NOMO-1 (cell line): ENCODE measurements at regions not wholly inside any gene's neighbourhood (a gene's known extent, or its start where the extent isn't known, plus 50 kb on each side); places are given as distances from the start of the nearest gene placed in this dataset.
A peak's percentile ranks its signal among the peaks of the same experiment; 100 is the strongest.

Source experiments
- DNase-seq, 2 experiments: peaks; one replicate each; lab custom pipeline; 2025; ENCODE audit not compliant: unreplicated experiment in 2 of 2; lab: John Stamatoyannopoulos, UW

DNA sequence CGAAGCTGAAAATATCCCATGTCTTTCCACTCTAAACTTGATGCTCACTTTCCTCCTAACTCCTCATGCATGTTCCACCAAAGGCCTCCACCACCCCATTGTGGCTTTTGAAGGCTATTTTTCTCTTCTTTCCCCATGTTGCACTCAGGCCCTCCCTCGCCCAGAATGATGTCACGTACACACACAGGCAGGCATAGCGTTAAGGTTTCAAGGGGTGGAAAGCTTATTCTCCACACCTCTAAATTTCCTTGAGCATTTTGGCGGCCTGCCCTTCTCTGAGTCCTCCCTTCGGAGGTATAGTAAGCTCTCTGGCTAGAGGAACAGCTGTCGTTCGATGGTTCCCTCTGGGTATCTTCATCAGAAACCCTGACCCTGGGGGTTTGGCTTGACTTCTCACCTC, 673.5 kb downstream of the ACTL7B start:
- no peak for DNase-seq

GRCh38 chr9:108181441-108181840, 674.3 kb downstream of the ACTL7B start:
- no peak for DNase-seq

GRCh38 chr9:108180541-108180940, 675.2 kb downstream of the ACTL7B start:
- DNase-seq = no peak

GRCh38 chr9:108178318-108178717, 677.5 kb downstream of the ACTL7B start:
- no peak for DNase-seq

DNA sequence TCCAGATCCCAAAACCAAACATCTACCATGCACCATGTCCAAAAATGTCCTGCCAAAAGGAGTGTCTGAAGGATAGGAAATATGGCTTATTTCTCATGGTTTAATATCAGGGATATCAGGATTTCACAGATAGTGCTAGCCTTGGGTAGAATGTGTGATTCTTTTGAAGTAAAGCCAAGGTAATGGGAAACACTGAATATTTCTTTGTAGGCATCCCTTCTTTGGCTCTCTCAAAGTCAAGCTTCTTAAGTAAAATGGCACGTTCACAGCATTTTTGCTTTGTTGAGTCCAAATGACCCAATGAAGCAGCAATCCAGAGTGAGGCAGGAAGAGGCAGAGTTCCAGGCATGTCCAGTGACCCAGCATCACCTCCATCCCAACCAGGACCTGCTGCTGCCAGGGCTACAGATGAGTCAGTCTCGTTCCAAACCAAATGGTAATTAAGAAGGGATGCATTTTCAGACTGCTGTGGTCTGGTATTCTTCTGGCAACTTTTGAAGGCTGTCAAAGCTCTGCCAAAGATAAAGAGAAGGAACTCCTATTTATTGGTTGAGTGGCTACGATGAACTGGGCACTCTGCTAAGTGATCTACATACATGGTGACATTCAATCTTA, 678.8 kb upstream of the KLF4 start:
- DNase-seq = no peak

DNA sequence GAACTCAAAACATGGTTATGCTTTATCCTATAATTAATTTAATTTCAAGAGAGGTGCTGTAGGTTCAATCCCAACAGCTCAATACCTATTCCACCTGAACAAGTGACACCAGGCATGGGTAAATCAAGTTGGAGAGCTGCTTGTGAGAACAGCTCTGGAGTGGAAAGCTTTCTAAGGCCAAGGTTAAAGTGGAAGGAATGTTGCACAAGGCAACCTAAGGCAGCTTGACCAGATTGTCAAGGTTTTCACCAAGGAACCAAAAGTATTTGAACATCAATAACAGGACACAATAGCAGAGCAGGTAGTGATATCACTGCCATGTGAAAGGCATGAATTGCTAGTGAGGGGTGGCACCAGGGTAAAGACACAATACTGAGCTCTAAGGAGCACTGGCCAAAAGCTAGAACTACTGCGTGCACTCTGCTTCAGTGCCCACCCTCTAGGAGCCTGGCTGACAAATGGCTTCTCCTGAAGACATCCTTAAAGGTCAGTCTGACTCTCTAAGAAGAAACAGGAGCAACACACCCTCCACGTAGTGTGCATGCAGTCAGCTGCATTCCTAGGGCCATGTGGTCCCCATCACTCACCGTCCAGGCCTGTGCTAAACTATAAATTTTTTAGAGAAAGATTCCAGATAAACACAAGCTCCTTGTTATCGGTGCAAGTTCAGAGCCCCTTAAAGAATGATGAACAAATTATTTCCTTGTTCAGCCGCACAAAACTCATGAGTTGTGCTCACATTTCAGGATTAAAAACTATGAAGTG, 677.7 kb upstream of the KLF4 start:
- DNase-seq = no peak

- no peak for DNase-seq
These were observed 677.0 kb upstream of the KLF4 start for GRCh38 chr9:108166519-108166918.

GRCh38 chr9:108163321-108164005, 673.9 kb upstream of the KLF4 start:
- no peak for DNase-seq

- DNase-seq = no peak
These were observed 673.1 kb upstream of the KLF4 start for GRCh38 chr9:108162664-108163063.

GRCh38 chr9:108161503-108161902, 671.9 kb upstream of the KLF4 start:
- no peak for DNase-seq

DNA sequence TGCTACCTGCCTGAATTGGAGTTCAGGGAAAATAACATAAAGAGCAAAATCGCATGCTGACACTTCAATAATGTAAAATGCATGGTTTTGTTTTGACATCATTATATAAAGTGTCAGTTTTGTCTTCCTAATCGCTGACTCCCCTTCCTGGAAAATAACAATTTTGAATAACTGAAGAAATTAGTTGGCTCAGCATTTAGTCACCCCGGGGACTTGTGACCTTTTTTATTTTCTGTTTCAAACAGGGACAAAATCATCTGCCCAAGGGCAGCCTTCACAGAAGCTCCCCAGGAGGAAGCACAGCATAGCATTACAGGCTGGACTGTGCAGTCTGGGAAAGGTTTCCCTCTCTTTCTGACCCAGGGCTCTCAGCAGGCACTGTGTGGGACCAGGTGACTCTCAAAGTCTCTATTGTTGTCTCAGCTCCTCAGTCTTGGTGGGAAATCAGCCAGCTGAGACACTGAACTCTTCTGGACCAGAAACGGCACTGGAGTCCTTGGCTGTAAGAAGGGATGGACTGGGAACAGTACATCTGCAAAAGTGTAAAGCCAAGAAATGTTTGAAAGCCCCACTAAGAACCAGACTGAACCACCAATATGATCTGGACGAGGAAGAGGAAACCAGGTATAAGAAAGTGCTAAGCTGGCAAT, 671.3 kb upstream of the KLF4 start:
- no peak for DNase-seq

DNA sequence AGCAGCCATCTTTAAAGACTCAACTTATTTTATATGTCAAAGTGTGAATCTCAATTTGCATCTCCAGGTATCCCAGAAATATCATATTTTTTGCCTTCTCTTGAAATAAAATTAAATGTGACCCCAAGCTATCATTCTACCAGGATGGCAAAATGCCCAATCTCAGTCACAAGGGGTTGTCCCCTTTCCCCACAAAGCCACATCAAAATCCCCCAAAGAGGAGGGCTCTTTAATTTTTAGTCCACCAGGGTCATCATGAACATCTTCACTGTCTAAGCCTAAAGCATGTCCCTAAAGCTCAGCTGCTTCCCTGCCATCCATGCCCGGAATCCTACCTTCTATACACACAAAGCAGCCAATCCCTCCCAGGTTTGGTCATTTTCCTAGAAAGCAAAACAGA, 670.5 kb upstream of the KLF4 start:
- no peak for DNase-seq

DNA sequence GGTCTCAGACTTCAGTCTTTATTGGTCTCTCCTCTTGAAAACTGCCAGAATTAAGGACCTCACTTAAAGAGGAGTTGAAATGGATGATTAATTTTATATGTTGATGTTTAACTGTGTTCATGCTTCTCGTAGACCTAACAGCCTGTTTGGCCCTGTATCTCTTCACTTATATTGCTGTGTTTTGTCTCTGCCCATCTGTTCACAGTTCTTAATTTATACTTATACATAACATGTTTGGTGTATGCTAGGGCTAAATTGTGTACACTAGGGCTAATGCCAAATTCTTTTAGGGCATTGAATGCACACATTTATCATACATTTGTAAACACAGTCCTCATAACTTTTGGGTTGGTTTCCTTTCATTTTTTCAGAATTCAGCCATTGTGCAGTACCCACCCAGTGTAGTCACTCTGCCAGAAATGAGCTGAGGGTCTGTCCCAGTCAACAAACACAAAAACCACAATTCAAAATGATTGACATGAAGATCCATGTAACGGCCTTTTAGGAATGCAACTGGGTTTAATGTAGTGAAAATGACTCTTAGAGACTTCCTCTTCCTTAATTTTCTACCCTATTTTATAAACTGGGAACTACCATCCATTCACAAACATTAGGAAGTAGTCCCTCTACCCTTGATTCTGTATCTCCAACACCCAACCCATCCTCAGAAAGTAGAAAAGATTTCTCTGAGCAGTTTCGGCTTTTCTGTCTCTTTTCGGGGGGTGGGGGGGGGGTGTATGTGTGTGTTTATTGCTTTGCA, 668.8 kb upstream of the KLF4 start:
- DNase-seq = peak in 1 of 2 experiments; percentile 20

GRCh38 chr9:108156270-108156998, 666.9 kb upstream of the KLF4 start:
- DNase-seq = peak; percentile 91 to 99

GRCh38 chr9:108153416-108153815, 663.8 kb upstream of the KLF4 start:
- no peak for DNase-seq

- peak; percentile 72 to 81 for DNase-seq
These were observed 661.4 kb upstream of the KLF4 start for GRCh38 chr9:108150736-108151586.

GRCh38 chr9:108149326-108149725, 659.8 kb upstream of the KLF4 start:
- no peak for DNase-seq

- DNase-seq = peak; percentile 7 to 10
These were observed 653.1 kb upstream of the KLF4 start for GRCh38 chr9:108142504-108143201.

DNA sequence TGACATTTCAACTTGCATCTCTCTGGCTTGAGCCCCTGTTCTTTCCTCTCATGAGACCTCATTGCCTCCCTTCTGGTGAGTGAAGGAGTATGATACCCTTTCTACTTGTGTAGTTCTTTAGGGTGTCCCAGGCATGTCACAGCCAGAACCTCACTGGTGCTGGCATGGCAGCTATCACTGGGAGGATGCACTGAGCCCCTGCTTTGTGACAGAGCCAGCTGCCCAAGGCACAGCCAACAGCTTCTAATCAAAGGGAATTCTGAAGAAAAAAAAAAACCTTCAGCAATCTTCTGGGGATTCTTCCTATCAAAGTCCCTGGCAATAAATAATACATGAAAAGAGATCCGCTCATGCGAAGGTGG, 652.6 kb upstream of the KLF4 start:
- DNase-seq = no peak
